Transverse colon (tissue), 4 donors: ENCODE measurements at regions not wholly inside any gene's neighbourhood (a gene's known extent, or its start where the extent isn't known, plus 50 kb on each side); places are given as distances from the start of the nearest gene placed in this dataset.
"Not testable (repeated sequence)": the region's sequence is repeated elsewhere in the genome, so short reads cannot be mapped to it uniquely, and the experiment has no call there.

ENCODE experiments used
- DNase-seq: peaks from one replicate; pipeline ENCODE4 v3.0.0-alpha.2; 2019
- H3K27ac ChIP-seq, 4 donors: fragments of 200-600 bp; sonication (generic); 2 replicates each; pipeline ENCODE4 v1.5.1; 2016 to 2018; ENCODE audit warnings: inconsistent platforms in 4 of 4
- H3K27me3 ChIP-seq: fragments of 200-600 bp; sonication (generic); 2 replicates; pipeline ENCODE4 v1.5.1; 2017; ENCODE audit warnings: inconsistent platforms
- H3K36me3 ChIP-seq, 4 donors: fragments of 200-600 bp; sonication (generic); 2 replicates each; pipeline ENCODE4 v1.5.1; 2017 to 2019; ENCODE audit warnings: inconsistent platforms in 4 of 4
- H3K4me1 ChIP-seq, 4 donors: fragments of 200-600 bp; sonication (generic); 2 replicates each; pipeline ENCODE4 v1.5.1; 2017 to 2020; ENCODE audit warnings: inconsistent platforms in 4 of 4
- H3K4me3 ChIP-seq, 4 donors: fragments of 200-600 bp; sonication (generic); 1 replicate in 1 of 4; 2 replicates in 3 of 4; pipeline versions ENCODE4 v1.5.1 to v1.6.1; 2017 to 2019; ENCODE audit warnings: inconsistent platforms in 4 of 4
- H3K9me3 ChIP-seq, 2 donors: fragments of 200-600 bp; sonication (generic); 2 replicates each; pipeline ENCODE4 v1.5.1; 2017 to 2019; ENCODE audit warnings: inconsistent platforms in 2 of 2
- EP300 ChIP-seq: sonication (generic); formaldehyde crosslinking; IDR thresholded peaks from one replicate; pipeline ENCODE4 v1.6.1; 2017; ENCODE audit warnings: antibody characterized with exemption, low read depth
- POLR2A ChIP-seq: fragments of 450-650 bp; IDR thresholded peaks from one replicate; pipeline ENCODE4 v1.6.1; 2016; ENCODE audit warnings: antibody characterized with exemption, mild to moderate bottlenecking, moderate library complexity
- POLR2AphosphoS5 ChIP-seq, 3 donors: sonication (generic); formaldehyde crosslinking; IDR thresholded peaks; one replicate each; pipeline ENCODE4 v1.6.1; 2016; ENCODE audit warnings: antibody characterized with exemption in 3 of 3
- WGBS, 2 donors: methylation state at CpG; one replicate each; pipeline ENCODE4 v1.1.5; 2018; ENCODE audit warnings: low coverage in 1 of 2; 5-methylcytosine and 5-hydroxymethylcytosine counted together
- in situ Hi-C, 4 donors: fragments of 200-750 bp; cut with MboI; loops; one replicate each; pipeline versions ENCODE4 v1.15.0 to v1.15.1; 2017; ENCODE audit warnings: low sequenced_read_pairs in 3 of 4, low pct_ligation_motif_present in 1 of 4, low pct_unique_long_range_greater_than_20kb in 1 of 4
- intact Hi-C: fragments of 100-400 bp; cut with DNase I; formaldehyde crosslinking; loops from one replicate; pipeline ENCODE4 v1.15.1; 2023; ENCODE audit warnings: low total_unique reads
- TF ChIP-seq, protein P1 (sequence below), 5 experiments: fragments of 200-600 bp in 3 of 5; fragments of 450-650 bp in 2 of 5; sonication (generic) in 3 of 5; IDR thresholded peaks; 1 replicate in 2 of 5; 2 replicates in 3 of 5; pipeline ENCODE4 v1.5.1; 2016 to 2017; ENCODE audit warnings: antibody characterized with exemption in 5 of 5, inconsistent platforms in 3 of 5, mild to moderate bottlenecking in 2 of 5, moderate library complexity in 1 of 5

DNA sequence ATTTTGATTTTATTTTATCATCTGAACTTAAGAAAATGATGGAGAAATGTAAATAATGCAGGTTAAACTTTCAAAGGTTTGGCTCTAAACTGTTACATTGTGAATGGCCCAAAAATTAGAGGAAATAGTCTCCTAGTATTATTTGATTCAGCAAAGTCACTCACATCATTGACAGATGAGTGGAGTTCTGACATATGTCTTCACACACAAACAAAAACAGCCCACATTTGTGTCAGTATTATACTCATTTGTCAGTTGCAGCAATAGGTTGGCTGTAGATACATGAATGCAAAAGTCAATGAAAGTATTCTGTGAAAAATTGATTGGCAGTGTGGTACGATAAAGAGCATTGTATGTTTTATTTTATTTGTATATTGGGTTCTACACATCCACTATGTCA, 108.8 kb upstream of the BMPER start:
- 86 to 98% methylated on average over 1 of the region's 1 CpG for WGBS, 2 donors
- no peak overlapping the region for H3K4me3 ChIP-seq

DNA sequence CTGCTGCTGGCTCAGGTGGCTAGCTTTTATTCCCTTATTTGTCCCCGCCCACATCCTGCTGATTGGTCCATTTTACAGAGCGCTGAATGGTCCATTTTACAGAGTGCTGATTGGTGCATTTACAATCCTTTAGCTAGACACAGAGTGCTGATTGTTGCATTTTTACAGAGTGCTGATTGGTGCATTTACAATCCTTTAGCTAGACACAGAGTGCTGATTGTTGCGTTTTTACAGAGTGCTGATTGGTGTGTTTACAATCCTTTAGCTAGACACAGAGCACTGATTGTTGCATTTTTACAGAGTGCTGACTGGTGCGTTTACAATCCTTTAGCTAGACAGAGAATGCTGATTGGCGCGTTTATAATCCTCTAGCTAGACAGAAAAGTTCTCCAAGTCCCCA, 107.8 kb upstream of the BMPER start:
- intact Hi-C loops, DNase-seq, H3K9me3 ChIP-seq, H3K27ac ChIP-seq, H3K36me3 ChIP-seq, in situ Hi-C loops, H3K4me3 ChIP-seq, H3K4me1 ChIP-seq, H3K27me3 ChIP-seq: not testable (repeated sequence)
- 93 to 98% methylated on average over 6 of the region's 6 CpGs for WGBS, 2 donors

More for the DNA sequence above, 108.8 kb upstream of the BMPER start:
- no peak overlapping the region for H3K27ac ChIP-seq
- in situ Hi-C loops (no loop called here), intact Hi-C loops (no loop called here)
- no peaks in the 10 kb centered on the region for H3K27me3 ChIP-seq
- no peaks in the 10 kb centered on the region for H3K36me3 ChIP-seq
- H3K9me3 ChIP-seq: no peaks in the 10 kb centered on the region
- DNase-seq: no peak
- TF ChIP-seq, protein P1, sequence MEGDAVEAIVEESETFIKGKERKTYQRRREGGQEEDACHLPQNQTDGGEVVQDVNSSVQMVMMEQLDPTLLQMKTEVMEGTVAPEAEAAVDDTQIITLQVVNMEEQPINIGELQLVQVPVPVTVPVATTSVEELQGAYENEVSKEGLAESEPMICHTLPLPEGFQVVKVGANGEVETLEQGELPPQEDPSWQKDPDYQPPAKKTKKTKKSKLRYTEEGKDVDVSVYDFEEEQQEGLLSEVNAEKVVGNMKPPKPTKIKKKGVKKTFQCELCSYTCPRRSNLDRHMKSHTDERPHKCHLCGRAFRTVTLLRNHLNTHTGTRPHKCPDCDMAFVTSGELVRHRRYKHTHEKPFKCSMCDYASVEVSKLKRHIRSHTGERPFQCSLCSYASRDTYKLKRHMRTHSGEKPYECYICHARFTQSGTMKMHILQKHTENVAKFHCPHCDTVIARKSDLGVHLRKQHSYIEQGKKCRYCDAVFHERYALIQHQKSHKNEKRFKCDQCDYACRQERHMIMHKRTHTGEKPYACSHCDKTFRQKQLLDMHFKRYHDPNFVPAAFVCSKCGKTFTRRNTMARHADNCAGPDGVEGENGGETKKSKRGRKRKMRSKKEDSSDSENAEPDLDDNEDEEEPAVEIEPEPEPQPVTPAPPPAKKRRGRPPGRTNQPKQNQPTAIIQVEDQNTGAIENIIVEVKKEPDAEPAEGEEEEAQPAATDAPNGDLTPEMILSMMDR (IDR thresholded peaks at IDR 0.05): no peak
- H3K4me1 ChIP-seq: no peaks in the 10 kb centered on the region

GRCh38 chr7:33798686-33799325, 106.5 kb upstream of the BMPER start:
- DNase-seq: no peak
- Histone ChIP-seq H3K9me3 (no peaks in the 10 kb centered on the region), H3K4me3 (no peak overlapping the region), H3K27me3 (no peaks in the 10 kb centered on the region), H3K27ac (no peak overlapping the region), H3K4me1 (no peaks in the 10 kb centered on the region), H3K36me3 (no peaks in the 10 kb centered on the region)
- TF ChIP-seq, protein P1 (IDR thresholded peaks at IDR 0.05): no peak
- TF ChIP-seq POLR2AphosphoS5 (IDR thresholded peaks at IDR 0.05): no peak
- in situ Hi-C loops (no loop called here), intact Hi-C loops (no loop called here)
- WGBS, 2 donors: 67 to 76% methylated on average over 4 to 5 of the region's 5 CpGs

- in situ Hi-C loops (no loop called here), intact Hi-C loops (no loop called here)
- Histone ChIP-seq H3K27ac (no peak overlapping the region), H3K9me3 (no peaks in the 10 kb centered on the region), H3K4me1 (no peaks in the 10 kb centered on the region), H3K36me3 (no peaks in the 10 kb centered on the region), H3K27me3 (no peaks in the 10 kb centered on the region), H3K4me3 (no peak overlapping the region)
- TF ChIP-seq EP300: no peak
- TF ChIP-seq, protein P1 (IDR thresholded peaks at IDR 0.05): no peak
- no peak for TF ChIP-seq POLR2A
- TF ChIP-seq POLR2AphosphoS5 (IDR thresholded peaks at IDR 0.05): no peak
- no peak for DNase-seq
- 73 to 86% methylated on average over 1 to 2 of the region's 2 CpGs for WGBS, 2 donors
Measured at GRCh38 chr7:33799766-33800165, 105.6 kb upstream of the BMPER start.

DNA sequence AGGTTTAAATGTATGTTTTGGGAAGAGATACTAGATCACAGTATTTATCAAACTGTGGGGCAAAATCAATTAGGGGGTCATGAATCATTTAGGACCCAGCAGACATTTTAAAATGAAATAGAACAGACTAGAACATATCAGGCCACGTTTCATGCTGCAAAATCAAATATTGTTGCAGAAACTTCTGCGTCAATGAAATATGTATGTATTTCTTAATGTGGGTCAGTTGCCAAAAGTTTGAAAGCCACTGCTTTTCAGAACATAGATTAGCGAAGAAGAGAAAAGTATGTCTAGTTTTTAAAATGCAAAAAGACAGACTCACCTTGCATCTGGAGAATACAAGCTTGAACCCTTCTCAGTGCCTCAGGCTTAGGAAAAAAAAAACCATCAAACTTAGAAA, 102.7 kb upstream of the BMPER start:
- intact Hi-C loops (no loop called here), in situ Hi-C loops (no loop called here)
- WGBS, 2 donors: 70 to 82% methylated on average over 3 of the region's 3 CpGs

More for the DNA sequence above, 102.7 kb upstream of the BMPER start:
- Histone ChIP-seq H3K4me3 (no peak overlapping the region), H3K27ac (no peak overlapping the region), H3K36me3 (no peaks in the 10 kb centered on the region), H3K4me1 (no peaks in the 10 kb centered on the region), H3K27me3 (no peaks in the 10 kb centered on the region), H3K9me3 (no peaks in the 10 kb centered on the region)
- TF ChIP-seq POLR2AphosphoS5 (IDR thresholded peaks at IDR 0.05) (no peak), EP300 (no peak), POLR2A (no peak)
- TF ChIP-seq, protein P1 (IDR thresholded peaks at IDR 0.05): no peak
- no peak for DNase-seq
